HEK293T (cell line): ENCODE measurements at regions not wholly inside any gene's neighbourhood (a gene's known extent, or its start where the extent isn't known, plus 50 kb on each side); places are given as distances from the start of the nearest gene placed in this dataset.

Experiments used
- ARNT ChIP-seq: fragments of 450-650 bp; IDR thresholded peaks from 2 replicates; pipeline ENCODE4 v1.6.1; 2017; ENCODE audit warnings: mild to moderate bottlenecking
- BHLHE40 ChIP-seq: fragments of 450-650 bp; IDR thresholded peaks from 2 replicates; pipeline ENCODE4 v1.6.1; 2016; ENCODE audit warnings: mild to moderate bottlenecking, moderate library complexity, borderline replicate concordance
- CTBP1 ChIP-seq: fragments of 450-650 bp; IDR thresholded peaks from 2 replicates; pipeline ENCODE4 v1.6.1; 2016; ENCODE audit warnings: borderline replicate concordance
- ELF4 ChIP-seq: fragments of 450-650 bp; IDR thresholded peaks from 2 replicates; pipeline ENCODE4 v1.6.1; 2017; ENCODE audit warnings: antibody characterized with exemption
- FOXA1 ChIP-seq: fragments of 450-650 bp; IDR thresholded peaks from 2 replicates; pipeline ENCODE4 v1.6.1; 2016; ENCODE audit warnings: mild to moderate bottlenecking
- FOXK2 ChIP-seq: fragments of 450-650 bp; IDR thresholded peaks from 2 replicates; pipeline ENCODE4 v1.6.1; 2016; ENCODE audit warnings: mild to moderate bottlenecking
- FOXM1 ChIP-seq: fragments of 450-650 bp; IDR thresholded peaks from 2 replicates; pipeline ENCODE4 v1.6.1; 2017; ENCODE audit warnings: mild to moderate bottlenecking, borderline replicate concordance
- LEF1 ChIP-seq: fragments of 450-650 bp; IDR thresholded peaks from 2 replicates; pipeline ENCODE4 v1.6.1; 2017; ENCODE audit warnings: mild to moderate bottlenecking, borderline replicate concordance
- PKNOX1 ChIP-seq: fragments of 450-650 bp; IDR thresholded peaks from 2 replicates; pipeline ENCODE4 v1.6.1; 2016
- SP1 ChIP-seq: fragments of 450-650 bp; IDR thresholded peaks from 2 replicates; pipeline ENCODE4 v1.6.1; 2017
- SUZ12 ChIP-seq: fragments of 450-650 bp; IDR thresholded peaks from 2 replicates; pipeline ENCODE4 v1.6.1; 2016; ENCODE audit warnings: mild to moderate bottlenecking
- TARDBP ChIP-seq: fragments of 450-650 bp; IDR thresholded peaks from 2 replicates; pipeline ENCODE4 v1.6.1; 2016
- ZNF384 ChIP-seq: fragments of 450-650 bp; IDR thresholded peaks from 2 replicates; pipeline ENCODE4 v1.6.1; 2016

DNA sequence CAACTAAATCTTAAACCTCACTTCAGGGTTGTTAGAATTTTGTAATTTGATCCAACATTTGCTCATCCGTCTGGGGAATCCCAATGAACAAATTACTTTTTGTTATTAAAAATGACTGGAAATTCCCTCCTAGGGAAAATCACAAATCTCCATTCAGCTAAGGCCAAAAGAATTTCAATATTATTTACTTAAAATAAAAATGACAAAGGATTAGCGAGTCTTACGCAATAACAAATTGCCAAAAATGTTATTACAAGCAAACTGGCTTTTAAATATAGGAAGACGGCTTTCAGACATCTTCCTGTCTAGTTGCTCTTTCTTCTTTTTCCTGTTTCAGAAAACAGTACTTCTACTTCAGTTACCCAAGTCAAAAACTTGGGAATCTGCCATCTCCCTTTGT is 92.4 kb upstream of the TSPAN8 start:
- TF ChIP-seq PKNOX1 (no peak), SP1 (no peak), FOXK2 (no peak), FOXM1 (no peak), FOXA1 (no peak), ELF4 (no peak), LEF1 (no peak), TARDBP (no peak), ARNT (no peak), CTBP1 (no peak), SUZ12 (no peak), BHLHE40 (no peak), ZNF384 (no peak)
